ENCODE measurements at regions not wholly inside any gene's neighbourhood (a gene's known extent, or its start where the extent isn't known, plus 50 kb on each side); places are given as distances from the start of the nearest gene placed in this dataset.

DNA sequence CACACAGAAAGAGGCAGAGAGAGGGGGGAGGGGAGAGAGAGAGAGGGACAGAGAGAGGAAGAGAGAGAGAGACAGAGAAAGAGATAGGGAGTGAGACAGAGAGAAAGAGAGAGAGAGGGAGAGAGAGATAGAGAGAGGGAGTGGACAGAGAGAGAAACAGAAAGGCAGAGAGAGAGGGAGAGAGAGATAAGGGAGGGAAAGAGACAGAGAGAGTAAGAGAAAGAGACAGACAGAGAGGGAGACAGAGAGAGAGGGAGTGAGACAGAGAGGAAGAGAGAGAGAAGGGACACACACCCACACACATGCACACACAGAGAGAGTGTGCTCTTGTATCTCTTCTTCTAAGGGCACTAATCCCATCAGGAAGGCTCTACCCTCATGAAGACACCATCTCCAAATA is 103.2 kb upstream of the ESRRB start:
- no peak for DNase-seq (ENCODE audit: low read depth)
- TF ChIP-seq, protein P1, sequence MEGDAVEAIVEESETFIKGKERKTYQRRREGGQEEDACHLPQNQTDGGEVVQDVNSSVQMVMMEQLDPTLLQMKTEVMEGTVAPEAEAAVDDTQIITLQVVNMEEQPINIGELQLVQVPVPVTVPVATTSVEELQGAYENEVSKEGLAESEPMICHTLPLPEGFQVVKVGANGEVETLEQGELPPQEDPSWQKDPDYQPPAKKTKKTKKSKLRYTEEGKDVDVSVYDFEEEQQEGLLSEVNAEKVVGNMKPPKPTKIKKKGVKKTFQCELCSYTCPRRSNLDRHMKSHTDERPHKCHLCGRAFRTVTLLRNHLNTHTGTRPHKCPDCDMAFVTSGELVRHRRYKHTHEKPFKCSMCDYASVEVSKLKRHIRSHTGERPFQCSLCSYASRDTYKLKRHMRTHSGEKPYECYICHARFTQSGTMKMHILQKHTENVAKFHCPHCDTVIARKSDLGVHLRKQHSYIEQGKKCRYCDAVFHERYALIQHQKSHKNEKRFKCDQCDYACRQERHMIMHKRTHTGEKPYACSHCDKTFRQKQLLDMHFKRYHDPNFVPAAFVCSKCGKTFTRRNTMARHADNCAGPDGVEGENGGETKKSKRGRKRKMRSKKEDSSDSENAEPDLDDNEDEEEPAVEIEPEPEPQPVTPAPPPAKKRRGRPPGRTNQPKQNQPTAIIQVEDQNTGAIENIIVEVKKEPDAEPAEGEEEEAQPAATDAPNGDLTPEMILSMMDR (IDR thresholded peaks at IDR 0.05; ENCODE audit: low read depth, low read length, missing control alignments) = no peak
- in situ Hi-C loops (cut with HindIII; ENCODE audit: low sequenced_read_pairs) = no loop called here
- no peak overlapping the region for H3K4me3 ChIP-seq (ENCODE audit: low read depth, low read length)

DNA sequence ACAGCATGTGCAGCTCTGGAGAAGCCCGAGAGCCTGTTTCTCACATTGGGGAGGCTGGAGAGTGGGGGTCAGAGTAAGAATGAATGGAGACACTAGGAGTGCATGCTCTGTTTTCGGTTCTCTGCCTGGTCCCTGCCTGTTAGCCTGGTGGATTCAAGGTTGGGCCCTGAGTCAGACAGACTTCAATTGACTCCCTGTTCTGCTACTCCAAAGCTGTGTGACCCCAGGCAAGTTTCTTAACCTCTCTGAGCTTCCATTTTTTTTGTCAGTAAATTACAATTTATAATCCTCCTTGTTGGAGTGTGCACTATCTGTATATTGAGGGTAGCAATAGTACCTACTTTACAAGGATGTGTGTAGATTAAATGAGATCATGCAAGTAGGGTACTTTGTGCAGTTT is 102.6 kb upstream of the ESRRB start:
- TF ChIP-seq, protein P1 (IDR thresholded peaks at IDR 0.05; ENCODE audit: low read depth, low read length, missing control alignments) = no peak
- in situ Hi-C loops (cut with HindIII; ENCODE audit: low sequenced_read_pairs) = no loop called here
- H3K4me3 ChIP-seq (ENCODE audit: low read depth, low read length) = no peak overlapping the region
- no peak for DNase-seq (ENCODE audit: low read depth)

DNA sequence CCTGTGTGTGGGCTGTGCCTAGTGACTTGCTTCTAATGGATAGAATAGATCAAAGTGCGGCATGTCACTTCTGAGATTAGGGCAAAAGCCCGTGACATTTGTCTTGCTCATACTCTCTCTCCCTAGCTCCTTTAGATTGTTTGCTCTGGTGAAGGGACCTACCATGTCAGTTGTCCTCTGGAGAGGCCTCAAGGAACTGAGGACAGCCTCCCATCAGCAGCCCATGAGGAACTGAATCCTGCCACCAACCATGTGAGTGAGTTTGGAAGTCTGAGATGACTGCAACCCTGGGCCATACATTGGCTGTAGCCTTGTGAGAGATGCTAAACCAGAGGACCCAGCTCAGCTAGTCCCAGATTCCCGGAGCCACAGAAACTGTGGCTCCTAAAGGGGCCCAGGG is 101.6 kb upstream of the ESRRB start:
- no peak for DNase-seq (ENCODE audit: low read depth)
- H3K4me3 ChIP-seq (ENCODE audit: low read depth, low read length) = no peak overlapping the region
- TF ChIP-seq, protein P1 (IDR thresholded peaks at IDR 0.05; ENCODE audit: low read depth, low read length, missing control alignments) = no peak
- in situ Hi-C loops (cut with HindIII; ENCODE audit: low sequenced_read_pairs) = no loop called here

DNA sequence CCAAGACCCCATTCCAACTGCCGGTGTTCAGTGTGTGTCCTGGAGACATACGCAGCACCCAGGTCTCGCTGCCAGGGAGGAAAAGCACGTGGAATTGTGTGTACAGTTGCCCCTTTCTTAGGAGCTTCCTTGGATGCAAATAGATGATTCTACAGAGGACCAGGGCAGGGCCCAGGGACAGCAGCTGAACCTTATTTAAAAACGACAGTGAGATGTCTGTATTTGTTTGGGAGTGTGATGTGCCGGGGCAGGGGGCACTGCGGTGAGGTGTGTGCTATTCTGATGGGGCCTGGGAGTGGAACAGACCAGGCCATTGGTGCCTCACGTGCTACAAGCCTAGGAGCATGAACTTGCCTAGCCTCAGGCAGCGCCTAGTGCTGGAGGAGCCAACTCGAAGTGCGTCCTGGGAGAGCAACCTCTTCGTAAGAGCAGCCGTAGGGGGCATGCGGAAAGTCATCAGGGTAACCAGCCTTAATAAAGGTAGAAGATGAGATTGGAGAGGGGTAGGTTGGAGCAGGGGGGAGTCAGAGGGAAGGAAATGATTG is 98.3 kb upstream of the ESRRB start:
- in situ Hi-C loops (cut with HindIII; ENCODE audit: low sequenced_read_pairs) = no loop called here
- TF ChIP-seq, protein P1 (IDR thresholded peaks at IDR 0.05; ENCODE audit: low read depth, low read length, missing control alignments) = no peak
- H3K4me3 ChIP-seq (ENCODE audit: low read depth, low read length) = no peak overlapping the region
- DNase-seq (ENCODE audit: low read depth) = no peak

DNA sequence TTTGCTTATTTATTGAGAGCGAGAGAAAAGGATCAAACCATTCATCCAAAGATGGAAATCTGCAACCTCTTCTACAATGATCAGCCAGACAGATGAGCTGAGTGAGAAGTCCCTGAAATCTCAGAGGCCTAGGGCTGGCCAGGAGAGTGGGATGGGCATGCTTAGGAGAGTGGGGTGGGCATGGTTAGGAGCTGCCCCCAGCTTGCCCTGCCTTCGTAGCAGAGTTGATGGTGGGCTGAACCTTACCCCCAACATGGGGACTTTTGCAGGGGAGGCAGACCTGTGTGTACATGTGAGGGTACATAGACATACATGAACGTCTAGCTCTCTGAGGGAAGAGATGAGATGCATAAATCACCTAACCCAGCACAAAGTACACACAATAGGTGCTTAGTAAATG is 95.7 kb upstream of the ESRRB start:
- DNase-seq (ENCODE audit: low read depth) = no peak
- in situ Hi-C loops (cut with HindIII; ENCODE audit: low sequenced_read_pairs) = no loop called here
- H3K4me3 ChIP-seq (ENCODE audit: low read depth, low read length) = no peak overlapping the region
- TF ChIP-seq, protein P1 (IDR thresholded peaks at IDR 0.05; ENCODE audit: low read depth, low read length, missing control alignments) = no peak

DNA sequence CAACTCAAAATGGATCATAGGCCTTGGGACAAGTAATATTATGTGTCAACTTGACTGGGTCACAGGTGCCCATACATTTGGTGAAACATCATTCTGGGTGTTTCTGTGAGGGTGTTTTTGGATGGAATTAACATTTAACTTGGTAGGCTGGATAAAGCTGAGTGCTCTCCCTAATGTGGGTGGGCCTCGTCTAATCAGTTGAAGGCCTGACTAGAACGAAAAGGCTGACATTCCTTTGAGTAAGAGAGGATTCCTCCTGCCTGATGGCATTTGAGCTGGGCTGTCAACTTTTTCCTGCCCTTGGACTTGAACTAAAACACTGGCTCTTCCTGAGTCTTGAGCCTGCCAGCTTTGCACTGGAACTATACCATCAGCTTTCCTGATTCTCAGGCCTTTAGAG is 93.4 kb upstream of the ESRRB start:
- H3K4me3 ChIP-seq (ENCODE audit: low read depth, low read length) = no peak overlapping the region
- in situ Hi-C loops (cut with HindIII; ENCODE audit: low sequenced_read_pairs) = no loop called here
- no peak for DNase-seq (ENCODE audit: low read depth)
- TF ChIP-seq, protein P1 (IDR thresholded peaks at IDR 0.05; ENCODE audit: low read depth, low read length, missing control alignments) = no peak

DNA sequence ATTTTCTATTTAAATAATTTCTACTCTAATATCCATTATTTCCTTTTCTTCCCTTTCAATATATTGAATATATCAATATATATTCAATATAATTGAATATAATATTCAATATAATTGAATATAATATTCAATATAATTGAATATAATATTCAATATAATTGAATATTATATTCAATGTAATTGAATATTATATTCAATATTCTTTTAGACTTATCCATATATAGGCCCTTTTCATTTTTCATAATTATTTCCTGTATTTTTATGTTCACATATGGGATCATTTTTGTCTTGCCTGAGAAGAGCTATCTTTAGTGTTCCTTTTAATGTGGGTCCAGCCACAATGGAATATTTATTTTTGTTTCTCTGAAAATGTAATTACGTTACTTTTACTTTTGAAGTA is 88.9 kb upstream of the ESRRB start:
- TF ChIP-seq, protein P1 (IDR thresholded peaks at IDR 0.05; ENCODE audit: low read depth, low read length, missing control alignments) = no peak
- in situ Hi-C loops (cut with HindIII; ENCODE audit: low sequenced_read_pairs) = no loop called here
- no peak for DNase-seq (ENCODE audit: low read depth)
- no peak overlapping the region for H3K4me3 ChIP-seq (ENCODE audit: low read depth, low read length)
